HG02798 (cell line): ENCODE measurements at regions not wholly inside any gene's neighbourhood (a gene's known extent, or its start where the extent isn't known, plus 50 kb on each side); places are given as distances from the start of the nearest gene placed in this dataset.

Experiments
- ATAC-seq: cut with Tn5 transposase; IDR thresholded peaks from one replicate; pipeline ENCODE4 v1.9.1; 2021; ENCODE audit warnings: mild to moderate bottlenecking; ENCODE audit not compliant: unreplicated experiment, poor library complexity

- peak; percentile 39 for ATAC-seq
These were observed 63.2 kb upstream of the MAPRE2 start for GRCh38 chr18:34977838-34978532.

GRCh38 chr18:34978533-34978893 is 62.7 kb upstream of the MAPRE2 start:
- ATAC-seq: no peak

GRCh38 chr18:34978953-34979608 is 62.1 kb upstream of the MAPRE2 start:
- peak; percentile 28 for ATAC-seq

GRCh38 chr18:34981487-34981886 is 59.7 kb upstream of the MAPRE2 start:
- no peak for ATAC-seq

- no peak for ATAC-seq
These were observed 55.2 kb upstream of the MAPRE2 start for GRCh38 chr18:34985963-34986362.

GRCh38 chr18:34990597-34990996 is 50.6 kb upstream of the MAPRE2 start:
- ATAC-seq: no peak

- no peak for ATAC-seq
These were observed 50.1 kb upstream of the MAPRE2 start for GRCh38 chr18:34991152-34991551.
